Muscle layer of colon (tissue), 2 donors: ENCODE measurements at regions not wholly inside any gene's neighbourhood (a gene's known extent, or its start where the extent isn't known, plus 50 kb on each side); places are given as distances from the start of the nearest gene placed in this dataset.

Experiments used
- H3K27ac ChIP-seq: one replicate; pipeline ENCODE4 v1.7.0; 2013; ENCODE audit warnings: low read depth, mild to moderate bottlenecking, low read length, moderate library complexity
- H3K27me3 ChIP-seq, 2 donors: one replicate each; pipeline ENCODE4 v1.7.0; 2013; ENCODE audit warnings: low read length in 2 of 2, mild to moderate bottlenecking in 2 of 2; ENCODE audit not compliant: insufficient read depth in 2 of 2, control insufficient read depth in 1 of 2
- H3K36me3 ChIP-seq: one replicate; pipeline ENCODE4 v1.7.0; 2013; ENCODE audit warnings: mild to moderate bottlenecking, low read length; ENCODE audit not compliant: insufficient read depth
- H3K4me1 ChIP-seq: one replicate; pipeline ENCODE4 v1.7.0; 2013; ENCODE audit warnings: mild to moderate bottlenecking, low read length; ENCODE audit not compliant: insufficient read depth
- H3K4me3 ChIP-seq, 2 donors: one replicate each; pipeline ENCODE4 v1.7.0; 2013; ENCODE audit warnings: low read length in 2 of 2, low read depth in 1 of 2, mild to moderate bottlenecking in 1 of 2, moderate library complexity in 1 of 2
- H3K9ac ChIP-seq: one replicate; pipeline ENCODE4 v1.7.0; 2013; ENCODE audit warnings: low read length
- H3K9me3 ChIP-seq: one replicate; pipeline ENCODE4 v1.7.0; 2013; ENCODE audit warnings: mild to moderate bottlenecking, low read length
- donor health status: abdominal sarcoma.
- donor health status: Adenocarcinoma of cecum.

GRCh38 chr3:66796343-66796742 lies 201.8 kb upstream of the KBTBD8 start:
- Histone ChIP-seq H3K9ac (no peak overlapping the region), H3K9me3 (no peaks in the 10 kb centered on the region), H3K4me1 (no peaks in the 10 kb centered on the region), H3K27ac (no peak overlapping the region), H3K36me3 (no peaks in the 10 kb centered on the region), H3K27me3 (peaks cover 0 to 4% of the 10 kb centered on the region in 2 donors), H3K4me3 (no peak overlapping the region)

GRCh38 chr3:66797889-66798560 lies 200.1 kb upstream of the KBTBD8 start:
- Histone ChIP-seq H3K9ac (no peak overlapping the region), H3K4me1 (peaks cover 2% of the 10 kb centered on the region), H3K27me3 (peaks cover 0 to 4% of the 10 kb centered on the region in 2 donors), H3K9me3 (no peaks in the 10 kb centered on the region), H3K27ac (no peak overlapping the region), H3K4me3 (peak overlapping the region in 1 of 2 donors; percentile 38), H3K36me3 (no peaks in the 10 kb centered on the region)

- no peaks in the 10 kb centered on the region for H3K9me3 ChIP-seq
- H3K4me1 ChIP-seq: peaks cover 14% of the 10 kb centered on the region
- H3K27ac ChIP-seq: no peak overlapping the region
- H3K27me3 ChIP-seq: peaks cover 0 to 4% of the 10 kb centered on the region in 2 donors
- H3K9ac ChIP-seq: no peak overlapping the region
- H3K4me3 ChIP-seq: no peak overlapping the region
- H3K36me3 ChIP-seq: no peaks in the 10 kb centered on the region
Observed at GRCh38 chr3:66800941-66801545, 197.1 kb upstream of the KBTBD8 start.

- Histone ChIP-seq H3K9me3 (no peaks in the 10 kb centered on the region), H3K27me3 (no peaks in the 10 kb centered on the region), H3K9ac (no peak overlapping the region), H3K27ac (no peak overlapping the region), H3K4me1 (peaks cover 14% of the 10 kb centered on the region), H3K4me3 (no peak overlapping the region), H3K36me3 (no peaks in the 10 kb centered on the region)
Observed at GRCh38 chr3:66803206-66803605, 194.9 kb upstream of the KBTBD8 start.

- H3K27ac ChIP-seq: no peak overlapping the region
Observed at GRCh38 chr3:66803721-66804695, 194.1 kb upstream of the KBTBD8 start.

GRCh38 chr3:66808891-66809594 lies 189.1 kb upstream of the KBTBD8 start:
- H3K9ac ChIP-seq: no peak overlapping the region

More at GRCh38 chr3:66803721-66804695, 194.1 kb upstream of the KBTBD8 start:
- Histone ChIP-seq H3K4me1 (peaks cover 14% of the 10 kb centered on the region), H3K36me3 (no peaks in the 10 kb centered on the region), H3K27me3 (no peaks in the 10 kb centered on the region), H3K9me3 (no peaks in the 10 kb centered on the region), H3K9ac (no peak overlapping the region), H3K4me3 (no peak overlapping the region)

GRCh38 chr3:66809595-66809958 lies 188.5 kb upstream of the KBTBD8 start:
- no peaks in the 10 kb centered on the region for H3K36me3 ChIP-seq
- H3K27me3 ChIP-seq: no peaks in the 10 kb centered on the region
- H3K4me3 ChIP-seq: no peak overlapping the region
- no peak overlapping the region for H3K27ac ChIP-seq
- no peaks in the 10 kb centered on the region for H3K9me3 ChIP-seq
- H3K9ac ChIP-seq: no peak overlapping the region
- peaks cover 4% of the 10 kb centered on the region for H3K4me1 ChIP-seq

More at GRCh38 chr3:66808891-66809594, 189.1 kb upstream of the KBTBD8 start:
- Histone ChIP-seq H3K36me3 (no peaks in the 10 kb centered on the region), H3K9me3 (no peaks in the 10 kb centered on the region), H3K27ac (no peak overlapping the region), H3K4me3 (no peak overlapping the region), H3K4me1 (peaks cover 7% of the 10 kb centered on the region), H3K27me3 (no peaks in the 10 kb centered on the region)

GRCh38 chr3:66812136-66812535 lies 186.0 kb upstream of the KBTBD8 start:
- H3K4me1 ChIP-seq: peaks cover 10% of the 10 kb centered on the region
- no peaks in the 10 kb centered on the region for H3K36me3 ChIP-seq
- H3K9ac ChIP-seq: no peak overlapping the region
- H3K27me3 ChIP-seq: no peaks in the 10 kb centered on the region
- no peaks in the 10 kb centered on the region for H3K9me3 ChIP-seq
- H3K4me3 ChIP-seq: no peak overlapping the region
- no peak overlapping the region for H3K27ac ChIP-seq

- Histone ChIP-seq H3K9me3 (no peaks in the 10 kb centered on the region), H3K27ac (no peak overlapping the region), H3K36me3 (no peaks in the 10 kb centered on the region), H3K4me3 (no peak overlapping the region), H3K27me3 (no peaks in the 10 kb centered on the region), H3K4me1 (peaks cover 10% of the 10 kb centered on the region), H3K9ac (no peak overlapping the region)
Observed at GRCh38 chr3:66812741-66813140, 185.4 kb upstream of the KBTBD8 start.

GRCh38 chr3:66816090-66816761 lies 181.9 kb upstream of the KBTBD8 start:
- Histone ChIP-seq H3K9me3 (no peaks in the 10 kb centered on the region), H3K4me1 (peaks cover 10% of the 10 kb centered on the region), H3K9ac (no peak overlapping the region), H3K4me3 (no peak overlapping the region), H3K27ac (no peak overlapping the region), H3K36me3 (no peaks in the 10 kb centered on the region), H3K27me3 (no peaks in the 10 kb centered on the region)
